Caco-2 (cell line): ENCODE measurements at regions not wholly inside any gene's neighbourhood (a gene's known extent, or its start where the extent isn't known, plus 50 kb on each side); places are given as distances from the start of the nearest gene placed in this dataset.

Source experiments
- BruUV-seq: library from RNA; stranded (reverse); fragments of 400-500 nt; replicated peaks from 2 replicates; lab custom pipeline; 2021; lab: Mats Ljungman, UMichigan
- CTCF ChIA-PET: fragments of 300-600 bp; sonication (Branson Sonifier 250); formaldehyde crosslinking; loops from one replicate; lab custom pipeline; 2022; ENCODE audit warnings: antibody characterized with exemption; lab: Charles Lee
- POLR2A ChIA-PET: fragments of 300-600 bp; sonication (Branson Sonifier 250); formaldehyde crosslinking; loops from one replicate; lab custom pipeline; 2022; ENCODE audit warnings: antibody characterized with exemption; lab: Charles Lee
- DNase-seq, 2 experiments: peaks; one replicate each; pipeline versions ENCODE4 v3.0.0 to v3.0.0-alpha.2; 2020 to 2022
- H3K27me3 ChIP-seq: replicated peaks from 2 replicates; pipeline ENCODE4 v1.6.0; 2011; ENCODE audit warnings: low read length; ENCODE audit not compliant: control insufficient read depth, insufficient read depth
- H3K36me3 ChIP-seq: 2 replicates; pipeline ENCODE4 v1.5.1; 2011; ENCODE audit warnings: low read length; ENCODE audit not compliant: control insufficient read depth, insufficient read depth
- H3K4me1 ChIP-seq: fragments of 250-450 bp; sonication (Bioruptor Pico); 2 replicates; pipeline ENCODE4 v1.5.1; 2020; ENCODE audit warnings: mild to moderate bottlenecking
- H3K4me3 ChIP-seq: 2 replicates; pipeline ENCODE4 v1.5.1; 2011; ENCODE audit warnings: low read depth, mild to moderate bottlenecking, control low read depth, low read length
- H3K9me3 ChIP-seq: fragments of 250-450 bp; sonication (Bioruptor Pico); 2 replicates; pipeline ENCODE4 v1.5.1; 2020; ENCODE audit warnings: mild to moderate bottlenecking, moderate library complexity
- H3K27ac Mint-ChIP-seq: one replicate; pipeline ENCODE4 v1.8.0; 2022; ENCODE audit warnings: mixed read lengths; ENCODE audit not compliant: unreplicated experiment
- H3K27me3 Mint-ChIP-seq: one replicate; pipeline ENCODE4 v1.8.0; 2022; ENCODE audit warnings: mixed read lengths; ENCODE audit not compliant: insufficient read depth, unreplicated experiment
- H3K36me3 Mint-ChIP-seq: one replicate; pipeline ENCODE4 v1.8.0; 2022; ENCODE audit warnings: mild to moderate bottlenecking, mixed read lengths; ENCODE audit not compliant: insufficient read depth, unreplicated experiment
- H3K4me1 Mint-ChIP-seq: one replicate; pipeline ENCODE4 v1.8.0; 2022; ENCODE audit warnings: low read depth, mixed read lengths; ENCODE audit not compliant: unreplicated experiment
- H3K4me3 Mint-ChIP-seq: one replicate; pipeline ENCODE4 v1.8.0; 2022; ENCODE audit warnings: mild to moderate bottlenecking, moderate library complexity, mixed read lengths; ENCODE audit not compliant: unreplicated experiment
- H3K9me3 Mint-ChIP-seq: one replicate; pipeline ENCODE4 v1.8.0; 2022; ENCODE audit warnings: mixed read lengths; ENCODE audit not compliant: unreplicated experiment
- intact Hi-C: fragments of 100-400 bp; cut with micrococcal nuclease; formaldehyde crosslinking; loops from one replicate; pipeline ENCODE4 v1.10.0; 2022; ENCODE audit not compliant: unreplicated experiment
- TF ChIP-seq, protein P1 (sequence below), 2 experiments: fragments of 200-600 bp in 1 of 2; IDR thresholded peaks; 1 replicate in 1 of 2; 2 replicates in 1 of 2; pipeline versions ENCODE4 v1.5.1 to v1.8.0; 2011 to 2022; ENCODE audit warnings: antibody characterized with exemption in 1 of 2, control low read depth in 1 of 2, inconsistent platforms in 1 of 2, low read depth in 1 of 2, low read length in 1 of 2, mild to moderate bottlenecking in 1 of 2, moderate library complexity in 1 of 2; ENCODE audit not compliant: insufficient read depth in 1 of 2, severe bottlenecking in 1 of 2, unreplicated experiment in 1 of 2

DNA sequence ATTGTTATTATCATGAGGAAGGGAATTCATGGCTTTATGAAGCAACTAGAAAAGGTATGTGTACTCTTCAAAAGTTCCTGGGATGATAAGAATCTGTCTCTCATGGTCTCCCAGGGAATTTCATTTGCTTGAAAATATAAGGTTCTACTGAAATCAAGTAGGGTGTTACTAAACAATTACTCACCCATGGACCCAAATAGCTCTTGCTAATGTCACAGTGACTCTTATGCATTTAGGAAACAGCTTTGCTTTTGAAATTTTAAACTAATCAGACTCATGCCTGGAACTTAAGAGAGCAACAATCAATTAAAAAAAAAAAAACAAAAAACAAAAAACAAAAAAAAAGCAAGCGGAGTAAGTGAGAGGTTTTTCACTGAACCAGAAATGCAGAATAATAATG is 1546.3 kb upstream of the TENM4 start:
- TF ChIP-seq, protein P1, sequence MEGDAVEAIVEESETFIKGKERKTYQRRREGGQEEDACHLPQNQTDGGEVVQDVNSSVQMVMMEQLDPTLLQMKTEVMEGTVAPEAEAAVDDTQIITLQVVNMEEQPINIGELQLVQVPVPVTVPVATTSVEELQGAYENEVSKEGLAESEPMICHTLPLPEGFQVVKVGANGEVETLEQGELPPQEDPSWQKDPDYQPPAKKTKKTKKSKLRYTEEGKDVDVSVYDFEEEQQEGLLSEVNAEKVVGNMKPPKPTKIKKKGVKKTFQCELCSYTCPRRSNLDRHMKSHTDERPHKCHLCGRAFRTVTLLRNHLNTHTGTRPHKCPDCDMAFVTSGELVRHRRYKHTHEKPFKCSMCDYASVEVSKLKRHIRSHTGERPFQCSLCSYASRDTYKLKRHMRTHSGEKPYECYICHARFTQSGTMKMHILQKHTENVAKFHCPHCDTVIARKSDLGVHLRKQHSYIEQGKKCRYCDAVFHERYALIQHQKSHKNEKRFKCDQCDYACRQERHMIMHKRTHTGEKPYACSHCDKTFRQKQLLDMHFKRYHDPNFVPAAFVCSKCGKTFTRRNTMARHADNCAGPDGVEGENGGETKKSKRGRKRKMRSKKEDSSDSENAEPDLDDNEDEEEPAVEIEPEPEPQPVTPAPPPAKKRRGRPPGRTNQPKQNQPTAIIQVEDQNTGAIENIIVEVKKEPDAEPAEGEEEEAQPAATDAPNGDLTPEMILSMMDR (IDR thresholded peaks at IDR 0.05; ENCODE audit: insufficient read depth in 1 of 2, low read depth in 1 of 2, low read length in 1 of 2, severe bottlenecking in 1 of 2, unreplicated experiment in 1 of 2), result no peak
- CTCF ChIA-PET, result no interaction called here
- no peak overlapping the region for H3K27ac Mint-ChIP-seq

DNA sequence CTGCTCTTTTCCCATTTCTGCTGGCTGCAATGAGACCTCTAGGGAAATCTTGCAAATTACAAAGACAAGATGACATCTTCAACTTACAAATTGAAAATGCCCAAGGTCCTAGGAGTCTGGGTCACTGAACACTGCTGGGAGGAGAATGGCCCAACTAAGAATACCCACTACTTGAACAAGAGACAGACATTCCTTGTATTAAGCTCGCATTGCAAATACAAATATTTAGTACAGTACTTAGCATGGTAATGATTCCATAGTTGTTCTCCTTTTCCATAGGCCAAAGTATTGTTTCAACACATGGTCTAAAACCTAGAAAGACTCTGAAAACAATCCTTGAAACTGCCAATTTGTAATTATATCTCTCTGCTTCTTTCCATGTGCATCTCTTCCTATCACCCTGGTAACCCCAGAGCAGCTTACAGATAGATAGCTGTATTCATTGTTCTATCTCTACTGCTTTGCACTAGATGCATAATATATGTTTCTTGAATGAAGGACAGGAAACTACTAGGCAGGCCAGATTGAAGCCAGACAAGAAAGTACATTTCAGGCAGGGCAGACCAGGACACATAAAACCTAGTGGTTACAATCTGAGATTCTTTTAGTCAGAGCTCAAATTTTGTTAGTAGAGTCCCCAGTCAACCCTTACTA is 1545.7 kb upstream of the TENM4 start:
- H3K4me1 ChIP-seq, result no peaks in the 10 kb centered on the region
- no TSS peak for BruUV-seq
- intact Hi-C loops, result no loop called here
- Mint-ChIP-seq H3K27me3 (no peaks in the 10 kb centered on the region), H3K9me3 (no peaks in the 10 kb centered on the region), H3K4me3 (no peak overlapping the region), H3K4me1 (no peaks in the 10 kb centered on the region), H3K36me3 (no peaks in the 10 kb centered on the region), H3K27ac (no peak overlapping the region)
- POLR2A ChIA-PET, result no interaction called here
- H3K27me3 ChIP-seq, result no peaks in the 10 kb centered on the region
- H3K36me3 ChIP-seq, result no peaks in the 10 kb centered on the region
- TF ChIP-seq, protein P1 (IDR thresholded peaks at IDR 0.05; ENCODE audit: insufficient read depth in 1 of 2, low read depth in 1 of 2, low read length in 1 of 2, severe bottlenecking in 1 of 2, unreplicated experiment in 1 of 2), result no peak
- DNase-seq, result no peak
- CTCF ChIA-PET, result no interaction called here
- H3K4me3 ChIP-seq, result no peak overlapping the region
- no peaks in the 10 kb centered on the region for H3K9me3 ChIP-seq

More for the DNA sequence above, 1546.3 kb upstream of the TENM4 start:
- Histone ChIP-seq H3K9me3 (no peaks in the 10 kb centered on the region), H3K36me3 (no peaks in the 10 kb centered on the region), H3K4me3 (no peak overlapping the region), H3K27me3 (no peaks in the 10 kb centered on the region), H3K4me1 (no peaks in the 10 kb centered on the region)
- no TSS peak for BruUV-seq
- intact Hi-C loops, result no loop called here
- no peak for DNase-seq
- Mint-ChIP-seq H3K27me3 (no peaks in the 10 kb centered on the region), H3K36me3 (no peaks in the 10 kb centered on the region), H3K4me3 (no peak overlapping the region), H3K4me1 (no peaks in the 10 kb centered on the region), H3K9me3 (no peaks in the 10 kb centered on the region)
- POLR2A ChIA-PET, result no interaction called here

DNA sequence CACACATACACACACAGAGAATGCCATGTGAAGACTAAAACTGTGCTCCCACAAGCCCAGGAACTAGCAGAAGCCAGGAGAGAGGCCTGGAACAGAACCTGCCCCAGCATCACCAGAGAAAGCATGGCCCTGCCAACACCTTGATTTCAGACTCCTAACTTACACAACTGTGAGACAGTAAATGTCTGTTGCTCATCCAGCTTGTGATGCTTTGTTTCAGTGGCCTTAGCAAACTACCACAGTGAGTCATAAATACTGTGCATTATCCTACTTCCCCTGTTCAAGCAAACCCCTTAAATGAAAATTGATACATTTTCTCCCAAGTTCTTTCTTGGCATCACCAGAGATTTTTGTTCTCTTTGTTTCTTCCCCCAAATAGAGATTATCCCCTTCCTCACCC is 1539.4 kb upstream of the TENM4 start:
- H3K36me3 ChIP-seq, result no peaks in the 10 kb centered on the region

More for the DNA sequence above, 1539.4 kb upstream of the TENM4 start:
- no peak overlapping the region for H3K4me3 ChIP-seq
- Mint-ChIP-seq H3K27ac (no peak overlapping the region), H3K9me3 (no peaks in the 10 kb centered on the region), H3K27me3 (no peaks in the 10 kb centered on the region), H3K4me1 (no peaks in the 10 kb centered on the region), H3K4me3 (no peak overlapping the region), H3K36me3 (no peaks in the 10 kb centered on the region)
- no TSS peak for BruUV-seq
- intact Hi-C loops, result no loop called here
- no peaks in the 10 kb centered on the region for H3K27me3 ChIP-seq
- no peak for DNase-seq
- CTCF ChIA-PET, result no interaction called here
- H3K9me3 ChIP-seq, result no peaks in the 10 kb centered on the region
- POLR2A ChIA-PET, result no interaction called here
- TF ChIP-seq, protein P1 (IDR thresholded peaks at IDR 0.05; ENCODE audit: insufficient read depth in 1 of 2, low read depth in 1 of 2, low read length in 1 of 2, severe bottlenecking in 1 of 2, unreplicated experiment in 1 of 2), result no peak
- no peaks in the 10 kb centered on the region for H3K4me1 ChIP-seq
